ENCODE measurements at regions not wholly inside any gene's neighbourhood (a gene's known extent, or its start where the extent isn't known, plus 50 kb on each side); places are given as distances from the start of the nearest gene placed in this dataset.
"Not testable (repeated sequence)": the region's sequence is repeated elsewhere in the genome, so short reads cannot be mapped to it uniquely, and the experiment has no call there.

- DNase-seq (ENCODE audit: extremely low read depth, low read depth, low spot score) = no peak
Measured at GRCh38 chr9:109653470-109653869, 126.5 kb upstream of the PALM2AKAP2 start.

GRCh38 chr9:109663978-109664377 is 116.0 kb upstream of the PALM2AKAP2 start:
- DNase-seq (ENCODE audit: extremely low read depth, low read depth, low spot score) = not testable (repeated sequence)

- not testable (repeated sequence) for DNase-seq (ENCODE audit: extremely low read depth, low read depth, low spot score)
Measured at GRCh38 chr9:109665736-109666135, 114.3 kb upstream of the PALM2AKAP2 start.

GRCh38 chr9:109681301-109681700 is 98.7 kb upstream of the PALM2AKAP2 start:
- no peak for DNase-seq (ENCODE audit: extremely low read depth, low read depth, low spot score)

GRCh38 chr9:109682227-109682626 is 97.8 kb upstream of the PALM2AKAP2 start:
- DNase-seq (ENCODE audit: extremely low read depth, low read depth, low spot score) = no peak

GRCh38 chr9:109683521-109683920 is 96.5 kb upstream of the PALM2AKAP2 start:
- no peak for DNase-seq (ENCODE audit: extremely low read depth, low read depth, low spot score)

- no peak for DNase-seq (ENCODE audit: extremely low read depth, low read depth, low spot score)
Measured at GRCh38 chr9:109689701-109690100, 90.3 kb upstream of the PALM2AKAP2 start.

GRCh38 chr9:109699019-109699418 is 81.0 kb upstream of the PALM2AKAP2 start:
- no peak for DNase-seq (ENCODE audit: extremely low read depth, low read depth, low spot score)

- DNase-seq (ENCODE audit: extremely low read depth, low read depth, low spot score) = no peak
Measured at GRCh38 chr9:109704546-109704945, 75.5 kb upstream of the PALM2AKAP2 start.

GRCh38 chr9:109705515-109705914 is 74.5 kb upstream of the PALM2AKAP2 start:
- no peak for DNase-seq (ENCODE audit: extremely low read depth, low read depth, low spot score)

GRCh38 chr9:109707355-109707754 is 72.6 kb upstream of the PALM2AKAP2 start:
- no peak for DNase-seq (ENCODE audit: extremely low read depth, low read depth, low spot score)

GRCh38 chr9:109708451-109708945 is 71.5 kb upstream of the PALM2AKAP2 start:
- DNase-seq (ENCODE audit: extremely low read depth, low read depth, low spot score) = no peak

- DNase-seq (ENCODE audit: extremely low read depth, low read depth, low spot score) = no peak
Measured at GRCh38 chr9:109709866-109710265, 70.1 kb upstream of the PALM2AKAP2 start.

- DNase-seq (ENCODE audit: extremely low read depth, low read depth, low spot score) = no peak
Measured at GRCh38 chr9:109710830-109711229, 69.2 kb upstream of the PALM2AKAP2 start.

GRCh38 chr9:109715344-109715743 is 64.7 kb upstream of the PALM2AKAP2 start:
- no peak for DNase-seq (ENCODE audit: extremely low read depth, low read depth, low spot score)

- no peak for DNase-seq (ENCODE audit: extremely low read depth, low read depth, low spot score)
Measured at GRCh38 chr9:109716631-109717030, 63.4 kb upstream of the PALM2AKAP2 start.

GRCh38 chr9:109717342-109717741 is 62.7 kb upstream of the PALM2AKAP2 start:
- no peak for DNase-seq (ENCODE audit: extremely low read depth, low read depth, low spot score)

- DNase-seq (ENCODE audit: extremely low read depth, low read depth, low spot score) = no peak
Measured at GRCh38 chr9:109718861-109719260, 61.1 kb upstream of the PALM2AKAP2 start.

GRCh38 chr9:109721001-109721400 is 59.0 kb upstream of the PALM2AKAP2 start:
- no peak for DNase-seq (ENCODE audit: extremely low read depth, low read depth, low spot score)

GRCh38 chr9:109722007-109722406 is 58.0 kb upstream of the PALM2AKAP2 start:
- DNase-seq (ENCODE audit: extremely low read depth, low read depth, low spot score) = no peak

- no peak for DNase-seq (ENCODE audit: extremely low read depth, low read depth, low spot score)
Measured at GRCh38 chr9:109723781-109724180, 56.2 kb upstream of the PALM2AKAP2 start.

- DNase-seq (ENCODE audit: extremely low read depth, low read depth, low spot score) = no peak
Measured at GRCh38 chr9:109725460-109725859, 54.5 kb upstream of the PALM2AKAP2 start.

GRCh38 chr9:109726119-109726518 is 53.9 kb upstream of the PALM2AKAP2 start:
- no peak for DNase-seq (ENCODE audit: extremely low read depth, low read depth, low spot score)

Data from glomerular endothelial cell (primary cell).